SK-N-SH (cell line): ENCODE measurements at regions not wholly inside any gene's neighbourhood (a gene's known extent, or its start where the extent isn't known, plus 50 kb on each side); places are given as distances from the start of the nearest gene placed in this dataset.

Experiments
- CTCF ChIA-PET: fragments of 300-600, 350-600 bp; formaldehyde crosslinking; extraction: SDS; loops from one replicate; lab custom pipeline; 2021; lab: Yijun Ruan, JAX
- POLR2A ChIA-PET: fragments of 350-600 bp; sonication (Branson Sonifier 250); formaldehyde crosslinking; extraction: SDS; loops from one replicate; lab custom pipeline; 2020; ENCODE audit warnings: antibody characterized with exemption, inconsistent platforms; lab: Yijun Ruan, JAX
- DNase-seq: peaks from one replicate; pipeline ENCODE4 v3.0.0; 2012
- H2AFZ ChIP-seq: fragments of 200-600 bp; sonication (generic); 2 replicates; pipeline ENCODE4 v1.8.1; 2016; ENCODE audit warnings: antibody characterized with exemption, mild to moderate bottlenecking, low read depth
- H3F3A ChIP-seq: fragments of 200-600 bp; sonication (generic); replicated peaks from 2 replicates; pipeline ENCODE3; 2016; ENCODE audit warnings: antibody characterized with exemption, mild to moderate bottlenecking; ENCODE audit not compliant: insufficient read depth
- H3K27ac ChIP-seq, 2 experiments: fragments of 200-500 bp in 1 of 2; fragments of 200-600 bp in 1 of 2; sonication (Bioruptor generic) in 1 of 2; sonication (generic), shearing (Covaris generic) in 1 of 2; 2 replicates each; pipeline versions ENCODE4 v1.5.1 to v1.6.1; 2014 to 2016; ENCODE audit warnings: low read depth in 2 of 2, inconsistent platforms in 1 of 2, low read length in 1 of 2, mild to moderate bottlenecking in 1 of 2, mixed read lengths in 1 of 2
- H3K27me3 ChIP-seq: fragments of 200-600 bp; sonication (generic), shearing (Covaris generic); 2 replicates; pipeline ENCODE4 v1.6.1; 2016; ENCODE audit warnings: mixed run types; ENCODE audit not compliant: insufficient read depth
- H3K36me3 ChIP-seq, 2 experiments: fragments of 200-500 bp in 1 of 2; fragments of 200-600 bp in 1 of 2; sonication (Bioruptor generic) in 1 of 2; sonication (generic) in 1 of 2; replicated peaks in 1 of 2; 2 replicates each; pipeline versions ENCODE3 to v1.5.1; 2014 to 2016; ENCODE audit warnings: low read length in 1 of 2, mild to moderate bottlenecking in 1 of 2; ENCODE audit not compliant: insufficient read depth in 2 of 2, control insufficient read depth in 1 of 2
- H3K4me1 ChIP-seq, 2 experiments: fragments of 200-500 bp in 1 of 2; fragments of 200-600 bp in 1 of 2; sonication (Bioruptor generic) in 1 of 2; sonication (generic), shearing (Covaris generic) in 1 of 2; 2 replicates each; pipeline versions ENCODE4 v1.5.1 to v1.6.1; 2014 to 2016; ENCODE audit warnings: low read depth in 1 of 2, low read length in 1 of 2, mixed run types in 1 of 2; ENCODE audit not compliant: insufficient read depth in 2 of 2, control insufficient read depth in 1 of 2
- H3K4me2 ChIP-seq: fragments of 200-600 bp; sonication (generic), shearing (Covaris generic); 2 replicates; pipeline ENCODE4 v1.6.1; 2017; ENCODE audit warnings: mixed run types
- H3K4me3 ChIP-seq, 2 experiments: fragments of 200-500 bp in 1 of 2; fragments of 200-600 bp in 1 of 2; sonication (Bioruptor generic) in 1 of 2; sonication (generic), shearing (Covaris generic) in 1 of 2; 2 replicates each; pipeline versions ENCODE4 v1.5.1 to v1.8.1; 2014 to 2016; ENCODE audit warnings: low read depth in 2 of 2, inconsistent platforms in 1 of 2, low read length in 1 of 2, mild to moderate bottlenecking in 1 of 2, mixed read lengths in 1 of 2, moderate library complexity in 1 of 2
- H3K79me2 ChIP-seq: fragments of 200-600 bp; sonication (generic); 2 replicates; pipeline ENCODE4 v1.8.1; 2017; ENCODE audit warnings: mild to moderate bottlenecking; ENCODE audit not compliant: insufficient read depth
- H3K9ac ChIP-seq: fragments of 200-600 bp; sonication (generic); 2 replicates; pipeline ENCODE4 v1.6.1; 2017; ENCODE audit warnings: mixed run types
- H3K9me2 ChIP-seq: fragments of 200-600 bp; sonication (generic); 2 replicates; pipeline ENCODE4 v1.6.1; 2017; ENCODE audit warnings: mixed run types
- H3K9me3 ChIP-seq: fragments of 200-600 bp; sonication (generic); 2 replicates; pipeline ENCODE4 v1.6.1; 2017; ENCODE audit warnings: mixed run types, mild to moderate bottlenecking, moderate library complexity
- H4K20me1 ChIP-seq: fragments of 200-600 bp; sonication (generic); 2 replicates; pipeline ENCODE4 v1.6.1; 2017; ENCODE audit warnings: mild to moderate bottlenecking, mixed run types; ENCODE audit not compliant: insufficient read depth
- CHD2 ChIP-seq: fragments of 150-350 bp; IDR thresholded peaks from 2 replicates; pipeline ENCODE4 v1.6.1; 2018; ENCODE audit warnings: low read length; ENCODE audit not compliant: partially characterized antibody
- ELF1 ChIP-seq: IDR thresholded peaks from 2 replicates; pipeline ENCODE4 v1.4.0; 2012
- EP300 ChIP-seq, 2 experiments: IDR thresholded peaks; 2 replicates each; pipeline versions ENCODE4 v1.4.0 to v1.6.1; 2012; ENCODE audit warnings: borderline replicate concordance in 1 of 2, low read depth in 1 of 2, low read length in 1 of 2
- EZH2phosphoT487 ChIP-seq: fragments of 200-600 bp; sonication (generic); IDR thresholded peaks from 2 replicates; pipeline ENCODE4 v1.6.1; 2017; ENCODE audit warnings: low read depth, mixed run types, mild to moderate bottlenecking, antibody characterized with exemption, moderate library complexity, borderline replicate concordance
- FOXM1 ChIP-seq: IDR thresholded peaks from 2 replicates; pipeline ENCODE4 v1.4.0; 2012; ENCODE audit warnings: low read depth, mild to moderate bottlenecking
- GATA2 ChIP-seq: sonication (generic); formaldehyde crosslinking; IDR thresholded peaks from 2 replicates; pipeline ENCODE4 v1.5.0; 2020; ENCODE audit warnings: mild to moderate bottlenecking, missing genetic modification reagents
- IRF3 ChIP-seq: fragments of 150-350 bp; IDR thresholded peaks from 2 replicates; pipeline ENCODE4 v1.6.1; 2016; ENCODE audit warnings: mild to moderate bottlenecking, low read depth, low read length
- JUND ChIP-seq: IDR thresholded peaks from 2 replicates; pipeline ENCODE4 v1.4.0; 2012
- MEF2A ChIP-seq: IDR thresholded peaks from 2 replicates; pipeline ENCODE4 v1.4.0; 2012; ENCODE audit warnings: low read depth, borderline replicate concordance
- MXI1 ChIP-seq: IDR thresholded peaks from 2 replicates; pipeline ENCODE4 v1.6.1; 2012; ENCODE audit warnings: mild to moderate bottlenecking, low read depth, low read length, improper control_type of control experiment
- NFIC ChIP-seq: IDR thresholded peaks from 2 replicates; pipeline ENCODE4 v1.4.0; 2012; ENCODE audit warnings: borderline replicate concordance
- NRF1 ChIP-seq: IDR thresholded peaks from 2 replicates; pipeline ENCODE4 v1.6.1; 2012; ENCODE audit warnings: low read depth, mild to moderate bottlenecking, low read length
- RFX5 ChIP-seq: IDR thresholded peaks from 2 replicates; pipeline ENCODE4 v1.6.1; 2012; ENCODE audit warnings: mild to moderate bottlenecking, improper control_type of control experiment, low read length
- RXRA ChIP-seq: IDR thresholded peaks from 2 replicates; pipeline ENCODE4 v1.4.0; 2012; ENCODE audit warnings: low read depth, mild to moderate bottlenecking, borderline replicate concordance
- SIN3A ChIP-seq: IDR thresholded peaks from 2 replicates; pipeline ENCODE4 v1.6.1; 2012; ENCODE audit warnings: low read depth, mild to moderate bottlenecking, low read length, moderate library complexity, borderline replicate concordance
- SMC3 ChIP-seq: IDR thresholded peaks from 2 replicates; pipeline ENCODE4 v1.6.1; 2012; ENCODE audit warnings: low read depth, low read length, improper control_type of control experiment
- TAF1 ChIP-seq: IDR thresholded peaks from 2 replicates; pipeline ENCODE4 v1.6.1; 2012; ENCODE audit warnings: low read depth, mild to moderate bottlenecking, low read length, moderate library complexity, borderline replicate concordance
- TCF12 ChIP-seq: IDR thresholded peaks from 2 replicates; pipeline ENCODE4 v1.4.0; 2012
- TEAD4 ChIP-seq: IDR thresholded peaks from 2 replicates; pipeline ENCODE4 v1.4.0; 2012; ENCODE audit warnings: mild to moderate bottlenecking, borderline replicate concordance; ENCODE audit not compliant: insufficient read depth
- USF1 ChIP-seq: IDR thresholded peaks from 2 replicates; pipeline ENCODE4 v1.4.0; 2012; ENCODE audit warnings: low read depth, borderline replicate concordance
- ZBTB33 ChIP-seq: IDR thresholded peaks from 2 replicates; pipeline ENCODE4 v1.4.0; 2012; ENCODE audit warnings: low read depth, borderline replicate concordance
- WGBS: methylation state at CpG from one replicate; pipeline ENCODE4 v1.1.6; 2017; ENCODE audit warnings: low lambda C conversion rate; 5-methylcytosine and 5-hydroxymethylcytosine counted together
- TF ChIP-seq, protein P1 (sequence below): fragments of 150-350 bp; IDR thresholded peaks from 2 replicates; pipeline ENCODE4 v1.6.1; 2017; ENCODE audit warnings: antibody characterized with exemption, low read length, low read depth, borderline replicate concordance

DNA sequence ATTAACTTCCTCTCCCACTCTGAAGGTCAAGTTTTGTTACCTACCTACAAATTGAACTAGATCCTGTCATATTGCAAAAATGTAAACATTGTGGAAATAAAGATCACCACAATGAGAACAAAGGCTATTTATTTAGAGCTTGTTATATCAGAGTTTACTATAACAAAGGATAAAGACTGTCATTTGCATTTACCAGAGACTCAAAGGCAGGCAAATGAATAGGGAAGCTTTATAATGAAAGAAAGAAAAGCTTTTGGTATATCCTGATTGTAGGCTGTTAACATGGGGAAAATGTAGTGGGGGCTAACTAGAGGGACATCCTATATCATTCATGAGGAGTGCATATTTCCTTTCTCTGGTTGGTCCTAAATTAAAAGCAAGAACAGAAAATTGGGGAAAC is 403.5 kb upstream of the TYRP1 start:
- Histone ChIP-seq H3K4me3 (no peak overlapping the region), H3K9ac (no peak overlapping the region), H2AFZ (no peak overlapping the region), H3K79me2 (no peaks in the 10 kb centered on the region), H3K4me2 (no peak overlapping the region), H3K27ac (no peak overlapping the region), H3K9me3 (no peaks in the 10 kb centered on the region)
- POLR2A ChIA-PET = no interaction called here
- CTCF ChIA-PET = interaction anchor here (0.8 kb wide), 1 partner anchor 39 kb away, joined by 3 read pairs; no protein-coding TSS in a partner anchor
- TF ChIP-seq USF1 (no peak), IRF3 (no peak), CHD2 (no peak), FOXM1 (no peak), SIN3A (no peak), EZH2phosphoT487 (no peak), RXRA (no peak), MEF2A (no peak), JUND (no peak), RFX5 (no peak), EP300 (IDR thresholded peaks at IDR 0.05; ENCODE audit: borderline replicate concordance in 1 of 2, low read depth in 1 of 2, low read length in 1 of 2) (no peak)
- TF ChIP-seq, protein P1, sequence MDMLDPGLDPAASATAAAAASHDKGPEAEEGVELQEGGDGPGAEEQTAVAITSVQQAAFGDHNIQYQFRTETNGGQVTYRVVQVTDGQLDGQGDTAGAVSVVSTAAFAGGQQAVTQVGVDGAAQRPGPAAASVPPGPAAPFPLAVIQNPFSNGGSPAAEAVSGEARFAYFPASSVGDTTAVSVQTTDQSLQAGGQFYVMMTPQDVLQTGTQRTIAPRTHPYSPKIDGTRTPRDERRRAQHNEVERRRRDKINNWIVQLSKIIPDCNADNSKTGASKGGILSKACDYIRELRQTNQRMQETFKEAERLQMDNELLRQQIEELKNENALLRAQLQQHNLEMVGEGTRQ = no peak
- TF ChIP-seq, all 33 proteins: peak for 0
- no peaks in the 10 kb centered on the region for H4K20me1 ChIP-seq
- no peak for DNase-seq
- no peaks in the 10 kb centered on the region for H3K36me3 ChIP-seq
- H3K27me3 ChIP-seq = no peaks in the 10 kb centered on the region
- H3K9me2 ChIP-seq = no peaks in the 10 kb centered on the region
- H3F3A ChIP-seq = no peaks in the 10 kb centered on the region
- H3K4me1 ChIP-seq = no peaks in the 10 kb centered on the region

DNA sequence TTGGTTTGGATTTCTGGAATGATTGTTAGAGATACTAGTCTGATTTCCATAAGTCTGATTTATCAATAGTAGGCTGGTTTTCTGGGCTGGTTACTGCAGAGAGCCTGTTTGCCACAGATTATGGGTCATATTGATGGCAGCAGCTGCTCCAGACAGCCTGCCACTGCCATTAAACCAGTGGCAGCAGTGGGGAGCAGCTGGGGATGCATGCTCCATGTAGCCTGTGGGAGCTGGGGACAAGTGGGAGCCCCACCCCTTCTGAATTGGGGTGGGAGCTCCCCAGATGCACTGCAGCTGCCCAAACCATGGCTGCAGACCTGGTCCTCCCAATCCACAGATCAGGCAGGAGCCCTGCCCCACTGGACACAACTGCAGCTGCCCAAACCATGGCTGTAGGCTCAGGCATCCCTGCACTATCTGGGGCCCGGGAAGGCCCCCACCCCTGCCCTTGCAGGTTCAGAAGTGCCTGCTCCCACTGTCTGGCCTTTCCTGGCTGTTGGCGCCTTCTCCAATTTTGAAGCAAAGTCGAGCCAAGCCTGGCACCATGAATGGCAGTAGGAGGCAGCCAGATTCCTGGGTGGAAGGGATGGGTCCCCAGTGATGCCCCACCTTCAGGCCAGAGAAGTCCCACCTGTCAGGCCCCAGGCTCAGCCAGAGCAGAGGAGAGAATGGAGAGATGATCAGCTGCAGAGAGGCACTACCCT is 402.9 kb upstream of the TYRP1 start:
- Histone ChIP-seq H3F3A (no peaks in the 10 kb centered on the region), H3K9me3 (no peaks in the 10 kb centered on the region), H3K79me2 (no peaks in the 10 kb centered on the region), H3K36me3 (no peaks in the 10 kb centered on the region), H3K4me3 (no peak overlapping the region), H3K4me2 (no peak overlapping the region), H3K9me2 (no peaks in the 10 kb centered on the region), H4K20me1 (no peaks in the 10 kb centered on the region), H3K4me1 (no peaks in the 10 kb centered on the region), H3K27me3 (no peaks in the 10 kb centered on the region), H3K9ac (no peak overlapping the region), H3K27ac (no peak overlapping the region), H2AFZ (no peak overlapping the region)
- POLR2A ChIA-PET = no interaction called here
- DNase-seq = no peak
- CTCF ChIA-PET = no interaction called here
- TF ChIP-seq JUND (no peak), TAF1 (no peak), MXI1 (no peak), TCF12 (no peak), NRF1 (no peak), RXRA (no peak), TEAD4 (no peak), NFIC (no peak), GATA2 (CRISPR knock-in tag) (no peak), ELF1 (no peak), SMC3 (no peak), ZBTB33 (no peak)
- TF ChIP-seq, protein P1 = no peak
- WGBS = 0% methylated on average over 2 of the region's 3 CpGs
